ENCODE measurements at regions not wholly inside any gene's neighbourhood (a gene's known extent, or its start where the extent isn't known, plus 50 kb on each side); places are given as distances from the start of the nearest gene placed in this dataset.
A peak's percentile ranks its signal among the peaks of the same experiment; 100 is the strongest.

- no peak overlapping the region for H3K4me3 ChIP-seq (replicated peaks; ENCODE audit: low read depth, low read length)
- no peak for DNase-seq (ENCODE audit: low read depth)
- TF ChIP-seq CTCF (IDR thresholded peaks at IDR 0.05; ENCODE audit: low read length, missing control alignments), result no peak
Observed at GRCh38 chr11:22433517-22433916, 95.3 kb downstream of the SLC17A6 start.

GRCh38 chr11:22433094-22433455 lies 94.9 kb downstream of the SLC17A6 start:
- no peak for TF ChIP-seq CTCF (IDR thresholded peaks at IDR 0.05; ENCODE audit: low read length, missing control alignments)
- DNase-seq (ENCODE audit: low read depth), result no peak
- peak overlapping the region; percentile 48 for H3K4me3 ChIP-seq (replicated peaks; ENCODE audit: low read depth, low read length)

GRCh38 chr11:22432291-22433093 lies 94.3 kb downstream of the SLC17A6 start:
- no peak for TF ChIP-seq CTCF (IDR thresholded peaks at IDR 0.05; ENCODE audit: low read length, missing control alignments)
- H3K4me3 ChIP-seq (replicated peaks; ENCODE audit: low read depth, low read length), result peak overlapping the region; percentile 48
- peak; percentile 88 for DNase-seq (ENCODE audit: low read depth)

GRCh38 chr11:22431106-22431505 lies 92.9 kb downstream of the SLC17A6 start:
- H3K4me3 ChIP-seq (replicated peaks; ENCODE audit: low read depth, low read length), result no peak overlapping the region
- no peak for TF ChIP-seq CTCF (IDR thresholded peaks at IDR 0.05; ENCODE audit: low read length, missing control alignments)
- DNase-seq (ENCODE audit: low read depth), result no peak

- H3K4me3 ChIP-seq (replicated peaks; ENCODE audit: low read depth, low read length), result no peak overlapping the region
Observed at GRCh38 chr11:22430639-22431038, 92.5 kb downstream of the SLC17A6 start.

GRCh38 chr11:22430141-22430541 lies 92.0 kb downstream of the SLC17A6 start:
- no peak for DNase-seq (ENCODE audit: low read depth)
- TF ChIP-seq CTCF (IDR thresholded peaks at IDR 0.05; ENCODE audit: low read length, missing control alignments), result no peak
- H3K4me3 ChIP-seq (replicated peaks; ENCODE audit: low read depth, low read length), result no peak overlapping the region

More at GRCh38 chr11:22430639-22431038, 92.5 kb downstream of the SLC17A6 start:
- no peak for DNase-seq (ENCODE audit: low read depth)
- TF ChIP-seq CTCF (IDR thresholded peaks at IDR 0.05; ENCODE audit: low read length, missing control alignments), result no peak

Measured in fibroblast of pulmonary artery (primary cell).